ENCODE measurements at regions not wholly inside any gene's neighbourhood (a gene's known extent, or its start where the extent isn't known, plus 50 kb on each side); places are given as distances from the start of the nearest gene placed in this dataset.
"Not testable (repeated sequence)": the region's sequence is repeated elsewhere in the genome, so short reads cannot be mapped to it uniquely, and the experiment has no call there.

DNA sequence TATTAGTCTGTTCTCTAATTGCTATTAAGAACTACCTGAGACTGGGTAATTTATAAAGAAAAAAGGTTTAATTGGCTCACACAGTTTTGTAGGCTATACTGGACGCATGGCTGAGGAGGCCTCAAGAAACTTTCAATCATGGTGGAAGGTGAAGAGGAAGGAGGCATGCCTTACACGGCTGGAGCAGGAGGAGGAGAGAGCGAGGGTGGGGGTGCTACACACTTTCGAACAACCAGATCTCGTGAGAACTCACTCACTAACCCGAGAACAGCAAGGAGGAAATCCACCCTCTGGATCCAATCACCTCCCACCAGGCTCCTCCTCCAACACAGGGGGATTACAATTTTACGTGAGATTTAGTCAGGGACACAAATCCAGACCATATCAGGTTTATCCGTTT, 90.0 kb downstream of the RMI1 start:
- no peak for DNase-seq (ENCODE audit: low spot score)

DNA sequence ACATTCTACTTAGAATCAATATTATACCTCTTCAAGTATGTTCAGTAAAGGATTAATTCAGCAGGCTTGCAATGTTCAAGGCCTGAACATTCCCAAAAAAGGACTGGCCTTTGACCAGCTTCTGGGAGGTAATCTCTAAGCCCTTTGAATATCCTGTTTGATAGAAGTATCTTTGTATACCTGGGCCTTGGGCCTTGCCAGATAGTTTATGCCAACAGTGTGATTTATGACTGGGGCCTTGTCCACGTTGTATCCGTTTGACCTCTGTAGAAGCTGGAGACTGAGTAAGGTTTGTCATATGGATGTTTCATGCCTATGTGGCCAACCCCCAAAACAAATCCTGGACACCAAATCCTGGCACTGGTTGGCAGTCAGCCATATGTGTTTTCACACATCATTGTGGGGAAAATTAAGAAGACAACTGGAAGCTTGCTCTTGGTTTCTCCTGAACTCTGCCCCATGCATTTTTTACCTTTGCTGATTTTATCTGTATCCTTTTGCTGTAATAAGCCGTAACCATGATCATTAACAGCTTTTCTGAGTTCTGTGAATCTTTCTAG, 92.1 kb downstream of the RMI1 start:
- DNase-seq (ENCODE audit: low spot score): no peak
- TF ChIP-seq, protein P1, sequence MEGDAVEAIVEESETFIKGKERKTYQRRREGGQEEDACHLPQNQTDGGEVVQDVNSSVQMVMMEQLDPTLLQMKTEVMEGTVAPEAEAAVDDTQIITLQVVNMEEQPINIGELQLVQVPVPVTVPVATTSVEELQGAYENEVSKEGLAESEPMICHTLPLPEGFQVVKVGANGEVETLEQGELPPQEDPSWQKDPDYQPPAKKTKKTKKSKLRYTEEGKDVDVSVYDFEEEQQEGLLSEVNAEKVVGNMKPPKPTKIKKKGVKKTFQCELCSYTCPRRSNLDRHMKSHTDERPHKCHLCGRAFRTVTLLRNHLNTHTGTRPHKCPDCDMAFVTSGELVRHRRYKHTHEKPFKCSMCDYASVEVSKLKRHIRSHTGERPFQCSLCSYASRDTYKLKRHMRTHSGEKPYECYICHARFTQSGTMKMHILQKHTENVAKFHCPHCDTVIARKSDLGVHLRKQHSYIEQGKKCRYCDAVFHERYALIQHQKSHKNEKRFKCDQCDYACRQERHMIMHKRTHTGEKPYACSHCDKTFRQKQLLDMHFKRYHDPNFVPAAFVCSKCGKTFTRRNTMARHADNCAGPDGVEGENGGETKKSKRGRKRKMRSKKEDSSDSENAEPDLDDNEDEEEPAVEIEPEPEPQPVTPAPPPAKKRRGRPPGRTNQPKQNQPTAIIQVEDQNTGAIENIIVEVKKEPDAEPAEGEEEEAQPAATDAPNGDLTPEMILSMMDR (IDR thresholded peaks at IDR 0.05; ENCODE audit: extremely low read depth, missing control alignments): no peak

More for the DNA sequence above, 90.0 kb downstream of the RMI1 start:
- TF ChIP-seq, protein P1 (IDR thresholded peaks at IDR 0.05; ENCODE audit: extremely low read depth, missing control alignments): no peak

DNA sequence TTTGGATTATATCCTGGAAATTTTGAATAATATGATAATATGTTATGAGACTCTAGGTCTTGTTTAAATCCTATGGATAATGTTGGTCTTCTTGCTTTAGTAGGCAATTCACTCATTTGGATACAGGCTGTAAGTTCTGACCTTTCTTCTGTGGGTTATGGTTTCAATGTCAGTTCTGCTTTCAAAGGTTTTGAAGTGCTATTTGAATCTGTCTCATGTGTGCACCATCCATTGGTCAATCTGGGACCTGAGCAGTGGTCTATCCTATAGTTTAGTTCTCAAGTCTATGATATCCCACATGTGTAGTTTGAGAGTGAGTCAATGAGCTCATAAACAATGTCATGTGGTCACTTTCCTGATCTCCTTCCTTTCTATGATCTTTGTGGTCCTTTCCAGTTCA, 94.4 kb downstream of the RMI1 start:
- no peak for DNase-seq (ENCODE audit: low spot score)
- TF ChIP-seq, protein P1 (IDR thresholded peaks at IDR 0.05; ENCODE audit: extremely low read depth, missing control alignments): no peak

- no peak for DNase-seq (ENCODE audit: low spot score)
- TF ChIP-seq, protein P1 (IDR thresholded peaks at IDR 0.05; ENCODE audit: extremely low read depth, missing control alignments): no peak
Observed at GRCh38 chr9:84076384-84076783, 95.8 kb downstream of the RMI1 start.

GRCh38 chr9:84077816-84078215, 97.2 kb downstream of the RMI1 start:
- not testable (repeated sequence) for DNase-seq (ENCODE audit: low spot score)

GRCh38 chr9:84079994-84080393, 99.4 kb downstream of the RMI1 start:
- TF ChIP-seq, protein P1 (IDR thresholded peaks at IDR 0.05; ENCODE audit: extremely low read depth, missing control alignments): no peak
- DNase-seq (ENCODE audit: low spot score): no peak

DNA sequence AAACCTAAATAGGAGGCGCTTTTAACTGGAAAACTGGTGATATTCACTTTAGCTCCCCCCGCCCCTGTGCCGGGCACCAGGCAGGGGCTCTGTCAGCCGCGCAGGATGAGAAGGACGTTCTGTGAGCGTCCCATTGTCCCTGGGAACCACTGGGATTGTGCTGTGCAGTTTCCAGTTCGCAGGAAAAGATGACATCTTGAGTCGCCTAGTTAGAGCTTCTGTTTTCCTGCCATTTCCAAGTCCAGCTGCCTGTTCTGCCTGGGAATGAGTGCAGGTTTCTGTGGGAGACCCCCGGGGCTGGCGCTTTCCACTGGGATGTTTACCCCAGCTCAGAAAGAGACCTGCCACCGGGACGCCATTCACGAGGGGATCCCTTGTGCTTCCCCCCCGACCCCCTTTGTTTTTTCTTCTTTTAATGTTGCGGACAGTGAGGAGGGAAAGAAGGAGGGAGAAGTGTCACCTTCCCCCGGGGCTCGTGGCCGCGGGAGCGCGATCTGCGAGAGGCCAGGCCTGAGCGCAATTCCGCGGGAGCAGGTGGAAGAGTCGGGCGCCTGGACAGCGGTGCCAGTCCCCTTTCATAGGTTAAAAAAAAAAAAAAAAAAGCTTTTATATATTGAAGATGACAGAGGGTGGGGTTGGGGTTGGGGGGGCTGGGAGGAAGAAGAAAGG, 121.5 kb downstream of the RMI1 start:
- DNase-seq (ENCODE audit: low spot score): no peak
- TF ChIP-seq, protein P1 (IDR thresholded peaks at IDR 0.05; ENCODE audit: extremely low read depth, missing control alignments): no peak
